Natural killer cell (primary cell): ENCODE measurements at regions not wholly inside any gene's neighbourhood (a gene's known extent, or its start where the extent isn't known, plus 50 kb on each side); places are given as distances from the start of the nearest gene placed in this dataset.

Experiments
- ATAC-seq, 3 donors: fragments of 150-1000 bp in 2 of 3; fragments of 200-7000 bp in 1 of 3; cut with Tn5 transposase; 1 replicate in 1 of 3; 2 replicates in 2 of 3; pipeline ENCODE4 v1.10.0; 2021; ENCODE audit warnings: mild to moderate bottlenecking in 2 of 3, moderate library complexity in 2 of 3
- DNase-seq, 2 donors: peaks; one replicate each; pipeline versions ENCODE4 v3.0.0 to v3.0.0-alpha.2; 2013 to 2021; ENCODE audit warnings: mixed read lengths in 1 of 2
- H3K27ac ChIP-seq: one replicate; pipeline ENCODE4 v1.5.1; 2013; ENCODE audit warnings: mild to moderate bottlenecking, low read length
- H3K27me3 ChIP-seq: one replicate; pipeline ENCODE4 v1.6.1; 2013; ENCODE audit warnings: low read length; ENCODE audit not compliant: control insufficient read depth, insufficient read depth
- H3K36me3 ChIP-seq: one replicate; pipeline ENCODE4 v1.6.1; 2013; ENCODE audit warnings: low read length; ENCODE audit not compliant: control insufficient read depth, insufficient read depth
- H3K4me1 ChIP-seq: one replicate; pipeline ENCODE4 v1.6.1; 2013; ENCODE audit warnings: low read length; ENCODE audit not compliant: control insufficient read depth, insufficient read depth
- H3K4me3 ChIP-seq: one replicate; pipeline ENCODE4 v1.5.1; 2013; ENCODE audit warnings: low read length
- H3K9me3 ChIP-seq: one replicate; pipeline ENCODE4 v1.6.1; 2013; ENCODE audit warnings: low read length; ENCODE audit not compliant: control insufficient read depth, insufficient read depth
- H3K27ac Mint-ChIP-seq, 2 donors: one replicate each; pipeline ENCODE4 v1.8.0; 2022; ENCODE audit warnings: mild to moderate bottlenecking in 2 of 2, mixed read lengths in 2 of 2, moderate library complexity in 1 of 2
- H3K27me3 Mint-ChIP-seq, 2 donors: one replicate each; pipeline ENCODE4 v1.8.0; 2022; ENCODE audit warnings: low read depth in 2 of 2, mixed read lengths in 2 of 2
- H3K36me3 Mint-ChIP-seq: one replicate; pipeline ENCODE4 v1.8.0; 2022; ENCODE audit warnings: mixed read lengths
- H3K4me1 Mint-ChIP-seq, 2 donors: one replicate each; pipeline ENCODE4 v1.8.0; 2022; ENCODE audit warnings: mixed read lengths in 2 of 2
- H3K4me3 Mint-ChIP-seq: one replicate; pipeline ENCODE4 v1.8.0; 2022; ENCODE audit warnings: mild to moderate bottlenecking, moderate library complexity, mixed read lengths
- H3K9me3 Mint-ChIP-seq, 2 donors: one replicate each; pipeline ENCODE4 v1.8.0; 2022; ENCODE audit warnings: mixed read lengths in 2 of 2
- WGBS: methylation state at CpG from one replicate; pipeline ENCODE4 v1.1.7; 2013; ENCODE audit warnings: missing lambda C conversion rate; ENCODE audit not compliant: insufficient coverage; 5-methylcytosine and 5-hydroxymethylcytosine counted together
- intact Hi-C: fragments of 100-400 bp; cut with micrococcal nuclease; formaldehyde crosslinking; loops from one replicate; pipeline ENCODE4 v1.14.2; 2022
- TF ChIP-seq, protein P1 (sequence below): fragments of 200-600 bp; IDR thresholded peaks from one replicate; pipeline ENCODE4 v1.8.0; 2022; ENCODE audit warnings: antibody characterized with exemption

DNA sequence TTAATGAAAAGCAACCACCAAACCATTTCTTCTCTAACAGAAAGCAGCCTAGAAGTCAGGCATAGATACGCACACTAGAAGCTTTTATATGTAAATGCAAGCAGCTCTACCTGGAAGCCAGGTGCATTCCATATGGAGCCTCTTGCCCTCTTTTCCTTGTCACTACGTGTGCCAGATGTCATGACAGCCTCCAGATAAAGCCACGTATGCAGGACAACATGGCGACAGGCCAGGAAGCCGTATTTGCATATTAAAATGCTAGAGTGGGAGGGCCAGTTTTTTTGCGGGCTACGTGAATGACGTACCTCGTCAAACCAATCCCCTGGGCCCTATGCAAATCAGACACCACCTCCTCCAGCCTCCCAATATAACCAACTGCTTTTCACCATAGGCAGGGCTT is 308.1 kb upstream of the SPTLC3 start:
- H3K36me3 Mint-ChIP-seq = no peaks in the 10 kb centered on the region
- no peaks in the 10 kb centered on the region for H3K27me3 Mint-ChIP-seq
- ATAC-seq (no peak), DNase-seq (no peak)
- intact Hi-C loops = no loop called here
- H3K27ac Mint-ChIP-seq = no peak overlapping the region
- no peaks in the 10 kb centered on the region for H3K27me3 ChIP-seq
- H3K27ac ChIP-seq = no peak overlapping the region
- H3K4me3 ChIP-seq = no peak overlapping the region
- TF ChIP-seq, protein P1, sequence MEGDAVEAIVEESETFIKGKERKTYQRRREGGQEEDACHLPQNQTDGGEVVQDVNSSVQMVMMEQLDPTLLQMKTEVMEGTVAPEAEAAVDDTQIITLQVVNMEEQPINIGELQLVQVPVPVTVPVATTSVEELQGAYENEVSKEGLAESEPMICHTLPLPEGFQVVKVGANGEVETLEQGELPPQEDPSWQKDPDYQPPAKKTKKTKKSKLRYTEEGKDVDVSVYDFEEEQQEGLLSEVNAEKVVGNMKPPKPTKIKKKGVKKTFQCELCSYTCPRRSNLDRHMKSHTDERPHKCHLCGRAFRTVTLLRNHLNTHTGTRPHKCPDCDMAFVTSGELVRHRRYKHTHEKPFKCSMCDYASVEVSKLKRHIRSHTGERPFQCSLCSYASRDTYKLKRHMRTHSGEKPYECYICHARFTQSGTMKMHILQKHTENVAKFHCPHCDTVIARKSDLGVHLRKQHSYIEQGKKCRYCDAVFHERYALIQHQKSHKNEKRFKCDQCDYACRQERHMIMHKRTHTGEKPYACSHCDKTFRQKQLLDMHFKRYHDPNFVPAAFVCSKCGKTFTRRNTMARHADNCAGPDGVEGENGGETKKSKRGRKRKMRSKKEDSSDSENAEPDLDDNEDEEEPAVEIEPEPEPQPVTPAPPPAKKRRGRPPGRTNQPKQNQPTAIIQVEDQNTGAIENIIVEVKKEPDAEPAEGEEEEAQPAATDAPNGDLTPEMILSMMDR = no peak
- H3K4me1 Mint-ChIP-seq = no peaks in the 10 kb centered on the region
- H3K4me3 Mint-ChIP-seq = no peak overlapping the region
- no peaks in the 10 kb centered on the region for H3K36me3 ChIP-seq
- 87% methylated on average over 9 of the region's 9 CpGs for WGBS
- H3K9me3 ChIP-seq = no peaks in the 10 kb centered on the region
- no peaks in the 10 kb centered on the region for H3K4me1 ChIP-seq
- H3K9me3 Mint-ChIP-seq = peaks cover 2 to 4% of the 10 kb centered on the region in 2 donors

DNA sequence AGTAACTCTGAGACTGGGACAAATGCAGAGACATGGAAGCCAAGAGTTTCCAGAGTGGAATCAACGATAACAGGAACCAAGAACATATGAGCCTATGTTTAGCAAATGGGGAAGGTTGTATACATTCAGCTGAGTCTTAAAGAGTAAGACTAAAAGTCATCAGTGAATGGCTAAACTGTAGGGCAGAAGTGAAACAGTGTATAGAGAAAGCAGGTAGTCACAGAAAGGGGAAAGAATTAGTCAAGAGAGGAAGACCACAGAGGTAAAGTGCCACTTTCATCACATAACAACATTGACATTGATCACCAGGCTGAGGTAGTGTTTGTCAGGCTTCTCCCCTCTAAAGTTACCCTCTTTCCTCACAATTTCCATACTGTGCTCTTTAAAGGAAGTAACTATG is 306.5 kb upstream of the SPTLC3 start:
- peaks cover 2 to 4% of the 10 kb centered on the region in 2 donors for H3K9me3 Mint-ChIP-seq
- H3K27ac Mint-ChIP-seq = no peak overlapping the region
- Histone ChIP-seq H3K4me1 (no peaks in the 10 kb centered on the region), H3K27ac (no peak overlapping the region), H3K27me3 (no peaks in the 10 kb centered on the region), H3K4me3 (no peak overlapping the region), H3K36me3 (no peaks in the 10 kb centered on the region), H3K9me3 (no peaks in the 10 kb centered on the region)
- TF ChIP-seq, protein P1 = no peak
- H3K27me3 Mint-ChIP-seq = no peaks in the 10 kb centered on the region
- intact Hi-C loops = no loop called here
- no peaks in the 10 kb centered on the region for H3K4me1 Mint-ChIP-seq
- no peak for DNase-seq
- H3K36me3 Mint-ChIP-seq = peaks cover 1% of the 10 kb centered on the region
- ATAC-seq = no peak
- no peak overlapping the region for H3K4me3 Mint-ChIP-seq
- 91% methylated on average over 1 of the region's 1 CpG for WGBS

DNA sequence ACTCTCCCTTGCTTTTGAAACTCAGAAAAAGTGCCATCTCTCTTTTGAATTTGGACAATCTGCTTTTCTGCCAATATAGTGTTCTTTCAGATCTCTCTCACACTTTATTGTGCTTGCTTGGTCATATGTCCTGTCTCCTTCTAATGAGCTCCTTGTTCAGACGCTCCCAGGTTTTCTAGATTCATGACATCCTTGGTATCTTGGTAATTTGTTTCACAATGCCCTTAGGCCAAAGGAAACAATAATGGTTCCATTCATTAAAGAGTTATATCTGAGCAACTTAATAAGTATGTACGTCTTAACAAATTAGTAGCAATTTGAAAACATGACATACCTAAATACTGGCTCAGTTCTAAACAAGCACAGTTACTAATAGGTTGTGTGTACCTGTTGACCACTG is 293.4 kb upstream of the SPTLC3 start:
- WGBS = 88% methylated on average over 2 of the region's 2 CpGs
- H3K4me1 ChIP-seq = no peaks in the 10 kb centered on the region
- peaks cover 3% of the 10 kb centered on the region for H3K9me3 ChIP-seq
- H3K4me3 ChIP-seq = no peak overlapping the region
- DNase-seq (no peak), ATAC-seq (no peak)
- intact Hi-C loops = no loop called here
- Mint-ChIP-seq H3K27ac (no peak overlapping the region), H3K4me3 (no peak overlapping the region), H3K9me3 (peaks cover 4 to 5% of the 10 kb centered on the region in 2 donors), H3K27me3 (no peaks in the 10 kb centered on the region), H3K4me1 (no peaks in the 10 kb centered on the region), H3K36me3 (no peaks in the 10 kb centered on the region)
- TF ChIP-seq, protein P1 = no peak
- no peak overlapping the region for H3K27ac ChIP-seq
- H3K27me3 ChIP-seq = no peaks in the 10 kb centered on the region
- H3K36me3 ChIP-seq = no peaks in the 10 kb centered on the region

DNA sequence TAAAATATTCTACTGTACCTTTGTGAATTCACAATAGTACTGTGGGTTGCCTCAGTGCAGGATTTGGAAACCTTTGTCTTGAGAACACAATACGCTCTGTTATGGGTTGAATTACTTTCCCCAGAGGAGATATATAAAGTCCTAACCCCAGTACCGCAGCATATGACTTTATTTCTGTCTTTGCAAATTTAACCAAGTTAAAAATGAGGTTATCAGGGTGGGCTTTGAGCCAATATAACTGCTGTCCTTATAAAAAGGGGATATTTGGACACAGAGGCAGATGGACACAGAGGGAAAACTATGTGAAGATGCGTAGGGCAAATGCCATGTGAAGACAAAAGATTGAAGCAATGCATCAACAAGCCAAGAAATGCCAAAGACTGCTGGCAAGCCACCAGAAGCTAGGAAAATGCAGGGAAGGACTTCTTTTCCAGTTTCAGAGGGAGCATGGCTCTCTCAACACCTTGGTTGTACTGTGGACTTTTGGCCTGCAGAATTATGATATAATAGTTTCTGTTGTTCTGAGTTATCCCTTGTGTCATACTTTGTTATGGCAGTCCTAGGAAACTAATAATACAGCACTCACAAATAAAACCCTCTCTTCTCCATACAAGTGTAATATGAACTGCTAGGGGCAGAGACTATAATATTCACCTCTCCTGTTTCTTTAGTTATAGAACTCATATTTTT is 292.6 kb upstream of the SPTLC3 start:
- Mint-ChIP-seq H3K27me3 (no peaks in the 10 kb centered on the region), H3K4me3 (no peak overlapping the region), H3K4me1 (no peaks in the 10 kb centered on the region), H3K36me3 (no peaks in the 10 kb centered on the region), H3K27ac (no peak overlapping the region), H3K9me3 (peaks cover 4 to 5% of the 10 kb centered on the region in 2 donors)
- H3K36me3 ChIP-seq = no peaks in the 10 kb centered on the region
- no peak overlapping the region for H3K27ac ChIP-seq
- TF ChIP-seq, protein P1 = no peak
- no peaks in the 10 kb centered on the region for H3K4me1 ChIP-seq
- H3K9me3 ChIP-seq = peaks cover 3% of the 10 kb centered on the region
- H3K27me3 ChIP-seq = no peaks in the 10 kb centered on the region
- ATAC-seq (no peak), DNase-seq (no peak)
- H3K4me3 ChIP-seq = no peak overlapping the region
- 84% methylated on average over 3 of the region's 3 CpGs for whole genome bisulfite sequencing
- intact Hi-C loops = no loop called here
